ENCODE measurements at regions not wholly inside any gene's neighbourhood (a gene's known extent, or its start where the extent isn't known, plus 50 kb on each side); places are given as distances from the start of the nearest gene placed in this dataset.

DNA sequence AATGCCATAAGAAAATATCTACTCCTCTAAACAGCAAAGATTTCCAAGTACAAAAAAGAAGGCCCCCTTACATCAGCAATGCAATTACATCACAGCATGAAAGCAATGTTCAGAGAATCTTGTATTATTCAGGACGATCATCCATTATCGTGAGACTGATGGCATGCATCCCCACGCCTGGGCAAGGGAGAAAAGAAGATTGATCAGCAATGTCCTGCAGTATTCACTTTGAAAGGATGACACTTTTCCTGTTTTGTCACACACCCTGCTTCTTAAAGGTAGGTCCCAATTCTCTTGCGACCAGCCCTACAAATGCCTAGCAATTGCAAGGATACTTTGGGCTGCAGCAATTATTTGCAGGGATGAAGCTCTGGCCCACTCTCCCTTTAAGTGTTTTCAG lies 108.7 kb downstream of the TOMM20 start:
- TF ChIP-seq POLR2A (IDR thresholded peaks at IDR 0.05; ENCODE audit: insufficient read depth in 1 of 2, low read depth in 2 of 2, low read length in 2 of 2) (no peak), ZBTB37 (CRISPR knock-in tag; IDR thresholded peaks at IDR 0.05) (no peak), EZH2 (conservative IDR thresholded peaks at IDR 0.05; ENCODE audit: low read depth, low read length) (no peak), EP300 (IDR thresholded peaks at IDR 0.05; ENCODE audit: low read depth in 2 of 2, low read length in 2 of 2) (no peak), EP300 (CRISPR knock-in tag; IDR thresholded peaks at IDR 0.05; ENCODE audit: borderline replicate concordance) (no peak), THAP11 (CRISPR knock-in tag; IDR thresholded peaks at IDR 0.05) (no peak), REST (IDR thresholded peaks at IDR 0.05; ENCODE audit: borderline replicate concordance in 1 of 2, low read depth in 1 of 2, low read length in 2 of 2) (no peak)
- TF ChIP-seq, protein P1, sequence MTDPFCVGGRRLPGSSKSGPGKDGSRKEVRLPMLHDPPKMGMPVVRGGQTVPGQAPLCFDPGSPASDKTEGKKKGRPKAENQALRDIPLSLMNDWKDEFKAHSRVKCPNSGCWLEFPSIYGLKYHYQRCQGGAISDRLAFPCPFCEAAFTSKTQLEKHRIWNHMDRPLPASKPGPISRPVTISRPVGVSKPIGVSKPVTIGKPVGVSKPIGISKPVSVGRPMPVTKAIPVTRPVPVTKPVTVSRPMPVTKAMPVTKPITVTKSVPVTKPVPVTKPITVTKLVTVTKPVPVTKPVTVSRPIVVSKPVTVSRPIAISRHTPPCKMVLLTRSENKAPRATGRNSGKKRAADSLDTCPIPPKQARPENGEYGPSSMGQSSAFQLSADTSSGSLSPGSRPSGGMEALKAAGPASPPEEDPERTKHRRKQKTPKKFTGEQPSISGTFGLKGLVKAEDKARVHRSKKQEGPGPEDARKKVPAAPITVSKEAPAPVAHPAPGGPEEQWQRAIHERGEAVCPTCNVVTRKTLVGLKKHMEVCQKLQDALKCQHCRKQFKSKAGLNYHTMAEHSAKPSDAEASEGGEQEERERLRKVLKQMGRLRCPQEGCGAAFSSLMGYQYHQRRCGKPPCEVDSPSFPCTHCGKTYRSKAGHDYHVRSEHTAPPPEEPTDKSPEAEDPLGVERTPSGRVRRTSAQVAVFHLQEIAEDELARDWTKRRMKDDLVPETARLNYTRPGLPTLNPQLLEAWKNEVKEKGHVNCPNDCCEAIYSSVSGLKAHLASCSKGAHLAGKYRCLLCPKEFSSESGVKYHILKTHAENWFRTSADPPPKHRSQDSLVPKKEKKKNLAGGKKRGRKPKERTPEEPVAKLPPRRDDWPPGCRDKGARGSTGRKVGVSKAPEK (CRISPR knock-in tag; IDR thresholded peaks at IDR 0.05; ENCODE audit: borderline replicate concordance), result no peak
- TF ChIP-seq, protein P2, sequence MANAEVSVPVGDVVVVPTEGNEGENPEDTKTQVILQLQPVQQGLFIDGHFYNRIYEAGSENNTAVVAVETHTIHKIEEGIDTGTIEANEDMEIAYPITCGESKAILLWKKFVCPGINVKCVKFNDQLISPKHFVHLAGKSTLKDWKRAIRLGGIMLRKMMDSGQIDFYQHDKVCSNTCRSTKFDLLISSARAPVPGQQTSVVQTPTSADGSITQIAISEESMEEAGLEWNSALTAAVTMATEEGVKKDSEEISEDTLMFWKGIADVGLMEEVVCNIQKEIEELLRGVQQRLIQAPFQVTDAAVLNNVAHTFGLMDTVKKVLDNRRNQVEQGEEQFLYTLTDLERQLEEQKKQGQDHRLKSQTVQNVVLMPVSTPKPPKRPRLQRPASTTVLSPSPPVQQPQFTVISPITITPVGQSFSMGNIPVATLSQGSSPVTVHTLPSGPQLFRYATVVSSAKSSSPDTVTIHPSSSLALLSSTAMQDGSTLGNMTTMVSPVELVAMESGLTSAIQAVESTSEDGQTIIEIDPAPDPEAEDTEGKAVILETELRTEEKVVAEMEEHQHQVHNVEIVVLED (CRISPR knock-in tag; IDR thresholded peaks at IDR 0.05; ENCODE audit: borderline replicate concordance), result no peak
- TF ChIP-seq, protein P3, sequence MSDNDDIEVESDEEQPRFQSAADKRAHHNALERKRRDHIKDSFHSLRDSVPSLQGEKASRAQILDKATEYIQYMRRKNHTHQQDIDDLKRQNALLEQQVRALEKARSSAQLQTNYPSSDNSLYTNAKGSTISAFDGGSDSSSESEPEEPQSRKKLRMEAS (IDR thresholded peaks at IDR 0.05), result no peak
